Adrenal gland (tissue), 5 donors: ENCODE measurements at regions not wholly inside any gene's neighbourhood (a gene's known extent, or its start where the extent isn't known, plus 50 kb on each side); places are given as distances from the start of the nearest gene placed in this dataset.

Experiments used
- POLR2A ChIP-seq, 2 donors: fragments of 450-650 bp; IDR thresholded peaks; one replicate each; pipeline ENCODE4 v1.6.1; 2017; ENCODE audit warnings: antibody characterized with exemption in 2 of 2, mild to moderate bottlenecking in 2 of 2, moderate library complexity in 1 of 2
- TF ChIP-seq, protein P1 (sequence below), 6 experiments: fragments of 450-650 bp in 4 of 6; fragments of 200-600 bp in 2 of 6; sonication (generic) in 1 of 6; IDR thresholded peaks; 1 replicate in 5 of 6; 2 replicates in 1 of 6; pipeline versions ENCODE4 v1.5.1 to v1.8.0; 2016 to 2021; ENCODE audit warnings: antibody characterized with exemption in 6 of 6, mild to moderate bottlenecking in 2 of 6, moderate library complexity in 1 of 6
- donor health status: DM: no; HTN: no; CAD: no.

DNA sequence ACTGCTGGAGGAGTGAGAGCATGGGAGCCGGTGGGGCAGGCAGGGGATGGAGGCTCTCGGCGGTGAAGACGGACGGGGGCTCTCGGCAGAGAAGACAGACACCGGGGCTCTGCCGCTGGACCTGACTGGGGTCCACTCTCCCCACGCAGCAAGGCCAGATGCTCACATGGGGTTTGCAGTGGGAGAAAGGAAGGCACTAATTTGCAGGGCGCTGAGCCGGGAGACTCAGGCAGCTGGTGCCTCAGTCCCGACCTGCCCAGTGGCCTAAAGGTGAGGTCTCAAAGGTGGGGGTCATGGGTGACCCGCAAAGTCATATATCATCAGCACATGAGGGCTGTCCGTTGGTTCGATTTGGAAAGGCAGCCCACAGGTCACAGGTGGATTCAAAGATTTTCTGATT is 187.3 kb downstream of the ERMARD start:
- TF ChIP-seq, protein P1, sequence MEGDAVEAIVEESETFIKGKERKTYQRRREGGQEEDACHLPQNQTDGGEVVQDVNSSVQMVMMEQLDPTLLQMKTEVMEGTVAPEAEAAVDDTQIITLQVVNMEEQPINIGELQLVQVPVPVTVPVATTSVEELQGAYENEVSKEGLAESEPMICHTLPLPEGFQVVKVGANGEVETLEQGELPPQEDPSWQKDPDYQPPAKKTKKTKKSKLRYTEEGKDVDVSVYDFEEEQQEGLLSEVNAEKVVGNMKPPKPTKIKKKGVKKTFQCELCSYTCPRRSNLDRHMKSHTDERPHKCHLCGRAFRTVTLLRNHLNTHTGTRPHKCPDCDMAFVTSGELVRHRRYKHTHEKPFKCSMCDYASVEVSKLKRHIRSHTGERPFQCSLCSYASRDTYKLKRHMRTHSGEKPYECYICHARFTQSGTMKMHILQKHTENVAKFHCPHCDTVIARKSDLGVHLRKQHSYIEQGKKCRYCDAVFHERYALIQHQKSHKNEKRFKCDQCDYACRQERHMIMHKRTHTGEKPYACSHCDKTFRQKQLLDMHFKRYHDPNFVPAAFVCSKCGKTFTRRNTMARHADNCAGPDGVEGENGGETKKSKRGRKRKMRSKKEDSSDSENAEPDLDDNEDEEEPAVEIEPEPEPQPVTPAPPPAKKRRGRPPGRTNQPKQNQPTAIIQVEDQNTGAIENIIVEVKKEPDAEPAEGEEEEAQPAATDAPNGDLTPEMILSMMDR (IDR thresholded peaks at IDR 0.05) = no peak
- no peak for TF ChIP-seq POLR2A (IDR thresholded peaks at IDR 0.05)
